K562 (cell line): ENCODE measurements at regions not wholly inside any gene's neighbourhood (a gene's known extent, or its start where the extent isn't known, plus 50 kb on each side); places are given as distances from the start of the nearest gene placed in this dataset.

Source experiments
- BCLAF1 ChIP-seq, 2 experiments: fragments of 450-650 bp in 1 of 2; IDR thresholded peaks; 2 replicates each; pipeline ENCODE4 v1.6.1; 2011 to 2017; ENCODE audit warnings: low read depth in 2 of 2, antibody characterized with exemption in 1 of 2, borderline replicate concordance in 1 of 2, low read length in 1 of 2, mild to moderate bottlenecking in 1 of 2, mixed read lengths in 1 of 2; ENCODE audit not compliant: control insufficient read depth in 1 of 2
- CREB1 ChIP-seq, 2 experiments: sonication (generic) in 1 of 2; formaldehyde crosslinking in 1 of 2; IDR thresholded peaks; 2 replicates each; pipeline versions ENCODE4 v1.6.1 to v1.8.0; 2012 to 2022; ENCODE audit warnings: inconsistent platforms in 1 of 2, mild to moderate bottlenecking in 1 of 2, missing genetic modification reagents in 1 of 2, moderate library complexity in 1 of 2
- KLF16 ChIP-seq: IDR thresholded peaks from 2 replicates; pipeline ENCODE4 v1.6.1; 2016; ENCODE audit warnings: antibody characterized with exemption
- POLR2AphosphoS5 ChIP-seq: IDR thresholded peaks from 2 replicates; pipeline ENCODE4 v1.6.1; 2011; ENCODE audit warnings: mild to moderate bottlenecking, low read depth, low read length, moderate library complexity; ENCODE audit not compliant: control insufficient read depth, insufficient read depth

GRCh38 chrX:106300239-106300638 is 132.1 kb downstream of the PWWP3B start:
- TF ChIP-seq KLF16 (no peak), BCLAF1 (IDR thresholded peaks at IDR 0.05; ENCODE audit: borderline replicate concordance in 1 of 2, control insufficient read depth in 1 of 2, low read depth in 2 of 2, low read length in 1 of 2) (no peak), CREB1 (IDR thresholded peaks at IDR 0.05) (no peak), CREB1 (CRISPR knock-in tag; IDR thresholded peaks at IDR 0.05) (no peak), POLR2AphosphoS5 (no peak)
